AG09309 (cell line): ENCODE measurements at regions not wholly inside any gene's neighbourhood (a gene's known extent, or its start where the extent isn't known, plus 50 kb on each side); places are given as distances from the start of the nearest gene placed in this dataset.

Experiments used
- DNase-seq: peaks from one replicate; pipeline ENCODE4 v3.0.0-alpha.2; 2010; ENCODE audit warnings: low read depth
- H3K4me3 ChIP-seq: 2 replicates; pipeline ENCODE4 v1.5.1; 2011; ENCODE audit warnings: mild to moderate bottlenecking, low read depth, low read length, moderate library complexity; ENCODE audit not compliant: control insufficient read depth
- TF ChIP-seq, protein P1 (sequence below): IDR thresholded peaks from 2 replicates; pipeline ENCODE4 v1.5.1; 2011; ENCODE audit warnings: mild to moderate bottlenecking, low read depth, low read length, inconsistent platforms; ENCODE audit not compliant: insufficient read depth, control insufficient read depth; ENCODE audit errors: missing control alignments

DNA sequence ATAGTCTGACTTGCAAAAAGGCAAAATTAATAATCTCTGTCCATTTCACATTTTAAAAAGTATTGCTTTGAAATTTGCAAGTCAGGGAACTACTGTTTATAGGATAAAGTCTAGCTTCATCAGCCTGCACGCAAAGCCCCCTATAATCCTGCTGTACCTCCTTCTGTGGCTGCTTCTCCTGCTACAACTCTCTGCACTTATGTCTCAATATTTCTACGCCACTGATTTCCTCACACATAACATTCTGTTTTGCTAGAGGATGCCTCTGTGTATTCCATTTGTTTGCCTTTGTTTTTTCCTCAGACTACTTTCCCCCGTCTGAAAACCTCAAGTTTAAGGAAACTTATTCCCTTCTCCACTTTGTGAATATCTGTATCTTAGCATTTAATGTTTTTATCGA lies 389.9 kb downstream of the RFC3 start:
- no peak for DNase-seq
- H3K4me3 ChIP-seq, result no peak overlapping the region
- TF ChIP-seq, protein P1, sequence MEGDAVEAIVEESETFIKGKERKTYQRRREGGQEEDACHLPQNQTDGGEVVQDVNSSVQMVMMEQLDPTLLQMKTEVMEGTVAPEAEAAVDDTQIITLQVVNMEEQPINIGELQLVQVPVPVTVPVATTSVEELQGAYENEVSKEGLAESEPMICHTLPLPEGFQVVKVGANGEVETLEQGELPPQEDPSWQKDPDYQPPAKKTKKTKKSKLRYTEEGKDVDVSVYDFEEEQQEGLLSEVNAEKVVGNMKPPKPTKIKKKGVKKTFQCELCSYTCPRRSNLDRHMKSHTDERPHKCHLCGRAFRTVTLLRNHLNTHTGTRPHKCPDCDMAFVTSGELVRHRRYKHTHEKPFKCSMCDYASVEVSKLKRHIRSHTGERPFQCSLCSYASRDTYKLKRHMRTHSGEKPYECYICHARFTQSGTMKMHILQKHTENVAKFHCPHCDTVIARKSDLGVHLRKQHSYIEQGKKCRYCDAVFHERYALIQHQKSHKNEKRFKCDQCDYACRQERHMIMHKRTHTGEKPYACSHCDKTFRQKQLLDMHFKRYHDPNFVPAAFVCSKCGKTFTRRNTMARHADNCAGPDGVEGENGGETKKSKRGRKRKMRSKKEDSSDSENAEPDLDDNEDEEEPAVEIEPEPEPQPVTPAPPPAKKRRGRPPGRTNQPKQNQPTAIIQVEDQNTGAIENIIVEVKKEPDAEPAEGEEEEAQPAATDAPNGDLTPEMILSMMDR, result no peak

DNA sequence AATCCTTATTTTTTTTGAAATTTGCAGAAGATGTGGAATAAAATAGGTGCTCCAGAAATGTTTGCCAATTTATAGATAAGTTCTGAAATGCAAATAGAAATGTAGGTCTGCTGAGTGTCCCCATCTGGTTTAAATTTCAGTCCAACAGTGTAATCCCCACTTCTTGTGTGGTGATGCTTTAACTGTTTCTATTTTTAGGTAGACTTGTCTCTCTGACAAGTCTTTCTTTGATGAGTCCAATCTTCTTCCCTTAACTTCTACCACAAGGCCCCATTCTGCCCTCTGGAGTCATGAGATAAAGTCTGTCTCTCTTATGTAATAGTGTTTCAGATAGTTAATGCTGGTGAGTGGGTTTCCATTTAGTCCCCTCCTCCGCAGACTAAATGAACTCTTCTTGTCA lies 390.4 kb downstream of the RFC3 start:
- no peak overlapping the region for H3K4me3 ChIP-seq
- DNase-seq, result peak; percentile 32
- TF ChIP-seq, protein P1, result no peak

DNA sequence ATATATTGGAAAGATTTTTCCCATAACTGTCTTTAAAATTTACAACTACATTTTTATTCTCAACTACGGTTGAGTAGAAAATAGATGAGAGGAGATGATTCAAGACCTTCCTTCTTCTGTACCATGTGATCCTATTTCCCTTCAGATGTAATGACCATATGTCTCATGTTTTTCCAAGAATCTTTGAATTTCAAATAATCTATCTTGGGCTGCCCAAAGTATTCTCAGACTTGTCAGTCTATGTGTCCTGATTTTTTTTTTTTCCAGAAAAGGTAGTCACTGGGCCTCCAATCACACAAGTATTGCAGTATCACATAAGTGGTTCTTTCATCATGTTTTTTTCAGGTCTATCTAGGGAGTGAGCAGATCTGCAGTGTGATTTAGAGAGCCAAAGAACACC lies 392.4 kb downstream of the RFC3 start:
- no peak for DNase-seq
- TF ChIP-seq, protein P1, result no peak
- H3K4me3 ChIP-seq, result no peak overlapping the region

DNA sequence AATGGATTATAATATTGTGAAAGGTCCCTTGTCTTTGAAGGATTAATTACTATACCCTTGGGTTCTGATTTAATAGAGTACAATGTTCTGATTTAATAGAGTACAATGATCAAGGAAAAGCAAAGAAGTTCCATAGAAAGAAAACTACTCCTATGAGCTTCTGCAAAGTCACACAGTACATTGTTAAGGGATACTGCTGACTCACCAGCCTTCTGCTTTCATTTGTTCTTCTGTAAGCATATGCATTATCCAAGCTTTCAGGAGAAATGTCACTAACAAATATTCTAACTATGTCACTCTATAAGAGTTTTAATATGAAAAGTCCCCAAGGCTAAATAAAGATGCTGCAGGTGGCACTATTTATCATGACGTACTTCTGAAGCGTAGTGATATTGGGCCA lies 396.7 kb downstream of the RFC3 start:
- no peak overlapping the region for H3K4me3 ChIP-seq
- no peak for DNase-seq
- TF ChIP-seq, protein P1, result no peak

DNA sequence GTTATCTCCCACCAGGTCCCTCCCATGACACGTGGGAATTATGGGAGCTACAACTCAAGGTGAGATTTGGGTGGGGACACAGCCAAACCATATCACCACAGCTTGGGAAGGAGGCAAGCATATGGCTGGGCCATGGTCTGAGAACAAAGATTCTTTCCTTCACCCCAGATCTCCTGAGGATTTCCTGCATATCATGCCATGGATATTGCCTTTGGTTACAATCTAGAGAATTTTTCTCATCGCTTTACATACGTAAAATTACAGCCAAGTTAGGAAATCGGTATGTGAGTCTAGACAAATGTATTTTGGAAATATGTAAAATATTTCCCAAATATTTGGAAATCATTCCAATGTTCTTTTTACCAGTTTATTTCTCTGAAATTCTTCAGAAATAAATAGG lies 398.3 kb downstream of the RFC3 start:
- no peak overlapping the region for H3K4me3 ChIP-seq
- TF ChIP-seq, protein P1, result no peak
- no peak for DNase-seq

DNA sequence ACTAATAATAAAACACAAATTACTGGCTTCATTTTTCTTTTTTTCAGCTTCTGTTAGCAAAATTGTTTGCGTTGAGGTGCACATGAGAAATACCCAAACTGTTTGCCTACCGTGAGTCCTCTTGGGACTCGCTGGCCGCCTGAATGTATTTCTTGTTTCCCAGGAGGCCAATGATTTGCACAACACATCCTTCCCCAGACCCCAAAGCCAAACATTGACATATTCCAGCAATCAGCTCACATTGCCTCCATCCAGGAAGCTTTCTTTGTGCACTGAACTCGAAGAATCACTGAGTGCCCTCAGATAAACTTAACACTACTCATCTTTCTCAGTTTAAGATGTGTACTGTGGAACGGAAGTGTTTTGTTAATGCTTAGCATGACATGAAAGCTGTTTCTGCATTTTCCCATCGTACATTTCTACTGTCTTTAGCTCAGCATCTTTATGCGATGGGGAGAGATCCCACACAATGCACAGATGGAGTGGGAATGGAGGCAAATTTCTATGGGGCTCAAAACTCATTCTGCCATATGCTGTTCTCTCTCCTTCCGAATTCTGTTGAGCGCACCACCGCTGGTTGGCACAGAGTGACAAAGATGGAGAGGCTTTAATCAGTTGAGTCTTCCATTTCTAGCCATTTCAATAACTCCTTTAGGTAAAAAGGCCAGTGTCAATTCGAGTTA lies 399.5 kb downstream of the RFC3 start:
- no peak overlapping the region for H3K4me3 ChIP-seq
- no peak for DNase-seq
- TF ChIP-seq, protein P1, result no peak
